Erythroblast (primary cell): ENCODE measurements at regions not wholly inside any gene's neighbourhood (a gene's known extent, or its start where the extent isn't known, plus 50 kb on each side); places are given as distances from the start of the nearest gene placed in this dataset.

Experiments used
- DNase-seq, 2 experiments: peaks; one replicate each; lab custom pipeline; 2025; lab: John Stamatoyannopoulos, UW
- GATA1 ChIP-seq: IDR thresholded peaks from 2 replicates; pipeline ENCODE4 v1.6.1; 2011; ENCODE audit warnings: low read depth, mild to moderate bottlenecking, control low read depth, low read length, moderate library complexity
- POLR2A ChIP-seq: IDR thresholded peaks from 2 replicates; pipeline ENCODE4 v1.6.1; 2011; ENCODE audit warnings: mild to moderate bottlenecking, low read length

GRCh38 chr1:229988534-229988933, 78.5 kb upstream of the GALNT2 start:
- TF ChIP-seq GATA1 (no peak), POLR2A (no peak)
- DNase-seq = no peak

GRCh38 chr1:229989591-229990248, 77.3 kb upstream of the GALNT2 start:
- no peak for TF ChIP-seq POLR2A
- no peak for TF ChIP-seq GATA1
- DNase-seq = no peak

GRCh38 chr1:229990326-229990725, 76.7 kb upstream of the GALNT2 start:
- no peak for DNase-seq
- TF ChIP-seq GATA1 = no peak
- no peak for TF ChIP-seq POLR2A

- TF ChIP-seq GATA1 (no peak), POLR2A (no peak)
- no peak for DNase-seq
These were observed 75.9 kb upstream of the GALNT2 start for GRCh38 chr1:229991104-229991513.

GRCh38 chr1:229991724-229992333, 75.2 kb upstream of the GALNT2 start:
- TF ChIP-seq POLR2A (no peak), GATA1 (no peak)
- DNase-seq = no peak

GRCh38 chr1:229993060-229993459, 74.0 kb upstream of the GALNT2 start:
- no peak for TF ChIP-seq POLR2A
- TF ChIP-seq GATA1 = no peak
- DNase-seq = no peak

GRCh38 chr1:229993894-229994293, 73.1 kb upstream of the GALNT2 start:
- no peak for DNase-seq
- TF ChIP-seq POLR2A (no peak), GATA1 (no peak)

- no peak for DNase-seq
- TF ChIP-seq POLR2A = no peak
- no peak for TF ChIP-seq GATA1
These were observed 67.9 kb upstream of the GALNT2 start for GRCh38 chr1:229999004-229999670.

- DNase-seq = no peak
- TF ChIP-seq GATA1 (no peak), POLR2A (no peak)
These were observed 66.4 kb upstream of the GALNT2 start for GRCh38 chr1:230000493-230001184.

- DNase-seq = no peak
- no peak for TF ChIP-seq GATA1
- TF ChIP-seq POLR2A = no peak
These were observed 64.8 kb upstream of the GALNT2 start for GRCh38 chr1:230002164-230002803.

- TF ChIP-seq POLR2A (no peak), GATA1 (no peak)
- DNase-seq = no peak
These were observed 63.6 kb upstream of the GALNT2 start for GRCh38 chr1:230003409-230003808.

GRCh38 chr1:230005040-230005439, 62.0 kb upstream of the GALNT2 start:
- TF ChIP-seq GATA1 = no peak
- TF ChIP-seq POLR2A = no peak
- no peak for DNase-seq

- TF ChIP-seq GATA1 = no peak
- DNase-seq = no peak
These were observed 58.3 kb upstream of the GALNT2 start for GRCh38 chr1:230008721-230009120.

- DNase-seq = no peak
- no peak for TF ChIP-seq GATA1
- no peak for TF ChIP-seq POLR2A
These were observed 57.3 kb upstream of the GALNT2 start for GRCh38 chr1:230009611-230010313.
